ENCODE measurements at regions not wholly inside any gene's neighbourhood (a gene's known extent, or its start where the extent isn't known, plus 50 kb on each side); places are given as distances from the start of the nearest gene placed in this dataset.

DNA sequence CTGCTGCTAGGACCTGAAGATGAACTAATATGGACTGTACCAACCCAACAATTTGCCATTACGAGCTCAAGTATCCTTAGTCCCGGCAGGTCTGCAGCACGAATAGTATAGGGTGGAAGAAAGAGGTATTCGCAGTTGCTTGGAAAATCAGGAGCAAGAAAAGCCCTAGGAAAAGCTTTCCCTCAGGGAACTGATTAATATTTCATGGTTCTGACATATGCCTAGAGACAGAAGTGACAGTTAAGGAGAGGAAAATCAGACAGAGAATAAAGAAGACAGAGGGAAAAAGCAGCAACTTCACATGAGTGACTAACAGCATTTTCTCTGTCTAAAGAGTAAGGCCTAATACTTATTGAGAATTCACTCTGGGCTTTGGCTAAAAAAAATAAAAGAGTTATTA lies 602.9 kb upstream of the ATP2B1 start:
- DNase-seq (ENCODE audit: low read depth), result no peak

DNA sequence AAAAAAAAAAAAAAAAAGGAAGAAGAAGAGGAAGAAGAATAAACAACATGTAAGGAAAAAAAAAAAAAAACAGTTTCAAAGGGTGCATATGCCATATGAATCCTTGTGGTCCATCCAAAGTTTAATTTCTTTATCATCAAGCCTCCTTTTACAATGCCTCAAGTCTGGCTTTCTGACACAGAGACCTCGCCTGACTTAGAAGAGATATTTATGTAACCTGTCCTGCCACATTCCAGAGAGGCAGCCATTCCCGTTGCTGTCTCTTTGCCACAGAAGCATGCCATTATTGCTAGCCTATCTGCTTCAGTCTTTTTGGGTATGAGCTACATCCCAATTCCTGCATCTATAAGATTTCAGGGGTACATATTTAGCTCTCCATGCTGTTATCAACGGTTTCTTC lies 596.7 kb upstream of the ATP2B1 start:
- no peak for DNase-seq (ENCODE audit: low read depth)

DNA sequence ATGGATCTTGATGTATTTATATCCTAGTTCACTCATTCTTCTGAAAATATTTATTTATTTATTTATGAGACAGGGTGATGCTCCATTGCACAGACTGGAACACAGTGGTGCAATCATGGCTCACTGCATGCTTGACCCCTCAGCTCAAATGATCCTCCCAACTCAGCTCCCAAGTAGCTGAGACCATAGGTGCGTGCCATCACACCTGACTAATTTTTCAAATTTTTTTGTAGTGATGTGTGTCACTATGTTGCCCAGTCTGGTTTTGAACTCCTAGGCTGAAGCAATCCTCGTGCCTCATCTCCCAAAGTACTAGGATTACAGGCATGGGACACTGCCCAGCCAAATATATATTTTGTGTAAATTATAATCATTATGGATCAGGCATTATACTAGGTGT lies 595.6 kb upstream of the ATP2B1 start:
- no peak for DNase-seq (ENCODE audit: low read depth)

DNA sequence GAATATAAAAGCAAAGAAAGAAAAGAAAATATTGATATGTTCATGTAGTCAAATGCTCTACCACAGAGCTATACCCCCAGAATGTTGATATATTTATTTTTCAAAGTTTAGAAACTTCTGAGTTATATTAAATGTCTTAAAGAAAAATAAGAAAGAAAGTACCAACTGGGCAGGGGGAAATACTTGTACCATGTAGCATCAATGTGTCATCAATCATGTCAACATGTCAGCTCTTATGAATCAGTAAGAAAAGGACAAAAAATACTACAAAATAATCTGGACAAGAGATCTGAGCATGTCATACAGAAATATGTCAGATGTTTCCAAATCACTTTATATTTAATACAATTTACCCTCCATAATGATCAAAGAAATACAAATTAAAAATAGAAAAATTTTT lies 595.1 kb upstream of the ATP2B1 start:
- DNase-seq (ENCODE audit: low read depth), result no peak

DNA sequence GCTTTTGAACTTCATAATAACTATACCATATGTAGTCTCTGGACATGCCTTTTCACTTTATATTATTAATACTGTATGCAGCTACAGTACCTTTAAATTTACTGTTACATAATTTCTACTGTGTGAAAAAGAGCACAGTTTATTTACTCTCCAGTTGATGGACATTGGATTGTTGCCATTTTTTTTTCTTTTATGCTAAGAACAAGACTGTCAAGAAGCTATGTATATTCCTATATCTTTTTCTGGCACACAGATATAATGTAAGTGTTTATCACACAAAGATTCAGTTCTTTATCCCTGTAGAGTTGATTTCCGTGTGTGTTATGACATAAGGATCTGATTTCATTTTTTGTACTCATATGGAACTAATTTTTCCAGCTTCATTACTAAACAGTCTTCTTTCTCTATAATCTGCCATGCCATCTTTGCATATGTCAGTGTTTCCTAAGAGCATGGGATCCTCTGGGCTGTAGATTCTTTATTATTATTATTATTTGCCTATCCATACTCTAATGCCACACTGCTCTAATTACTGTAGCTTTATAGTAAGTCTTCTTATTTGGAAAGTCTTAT lies 593.0 kb upstream of the ATP2B1 start:
- no peak for DNase-seq (ENCODE audit: low read depth)

DNA sequence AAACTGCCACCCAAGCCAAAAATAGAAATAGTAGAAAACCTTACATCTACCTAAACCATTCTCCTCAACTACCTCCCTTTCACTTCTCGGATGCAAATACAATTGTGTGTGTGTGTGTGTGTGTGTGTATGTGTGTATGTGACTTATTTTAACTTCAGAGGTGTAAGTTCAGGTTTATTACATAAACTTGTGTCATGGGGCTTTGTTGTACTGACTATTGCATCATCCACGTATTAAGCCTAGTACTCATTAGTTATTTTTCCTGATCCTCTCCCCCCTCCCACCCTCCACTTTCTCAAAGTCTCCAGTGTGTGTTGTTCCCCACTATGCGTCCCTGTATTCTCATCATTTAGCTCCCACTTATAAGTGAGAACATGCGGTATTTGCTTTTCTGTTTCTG lies 592.5 kb upstream of the ATP2B1 start:
- DNase-seq (ENCODE audit: low read depth), result no peak

DNA sequence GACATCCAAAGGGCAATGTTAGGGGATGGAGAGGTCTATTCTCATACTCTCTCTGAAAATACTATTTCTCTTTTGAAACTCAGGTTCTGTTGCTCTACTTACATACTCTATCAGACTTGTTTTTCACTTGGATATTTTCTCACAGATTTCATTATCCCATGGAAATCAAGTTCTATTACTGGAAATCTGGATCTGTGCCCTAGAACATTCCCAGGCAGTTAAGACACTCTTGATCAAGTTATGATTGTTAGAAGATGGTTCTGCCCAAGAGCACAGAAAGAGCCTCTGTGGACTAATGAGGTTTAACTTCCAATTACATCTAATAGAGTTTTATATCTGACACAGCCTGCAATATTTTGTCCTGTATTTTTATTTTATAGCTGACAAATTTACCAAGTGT lies 591.0 kb upstream of the ATP2B1 start:
- DNase-seq (ENCODE audit: low read depth), result no peak

DNA sequence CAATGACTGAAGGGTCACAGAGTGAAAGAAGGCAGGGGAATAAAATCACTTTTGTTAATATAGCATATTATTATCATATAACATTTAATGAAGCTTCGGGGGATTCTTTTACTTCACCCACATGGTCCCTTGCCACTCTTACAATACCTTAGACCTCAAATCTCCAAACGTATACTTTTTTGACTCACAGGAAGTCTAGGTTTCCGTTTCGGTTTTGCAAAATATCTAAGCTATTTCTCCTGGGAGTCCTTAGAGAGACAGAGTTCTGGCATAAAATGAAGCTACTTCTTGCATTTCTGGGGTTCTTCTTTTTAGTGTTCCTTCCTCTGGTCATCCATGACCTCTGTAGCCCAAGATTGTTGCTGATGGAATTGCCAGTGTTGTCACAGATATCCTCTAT lies 590.5 kb upstream of the ATP2B1 start:
- no peak for DNase-seq (ENCODE audit: low read depth)

DNA sequence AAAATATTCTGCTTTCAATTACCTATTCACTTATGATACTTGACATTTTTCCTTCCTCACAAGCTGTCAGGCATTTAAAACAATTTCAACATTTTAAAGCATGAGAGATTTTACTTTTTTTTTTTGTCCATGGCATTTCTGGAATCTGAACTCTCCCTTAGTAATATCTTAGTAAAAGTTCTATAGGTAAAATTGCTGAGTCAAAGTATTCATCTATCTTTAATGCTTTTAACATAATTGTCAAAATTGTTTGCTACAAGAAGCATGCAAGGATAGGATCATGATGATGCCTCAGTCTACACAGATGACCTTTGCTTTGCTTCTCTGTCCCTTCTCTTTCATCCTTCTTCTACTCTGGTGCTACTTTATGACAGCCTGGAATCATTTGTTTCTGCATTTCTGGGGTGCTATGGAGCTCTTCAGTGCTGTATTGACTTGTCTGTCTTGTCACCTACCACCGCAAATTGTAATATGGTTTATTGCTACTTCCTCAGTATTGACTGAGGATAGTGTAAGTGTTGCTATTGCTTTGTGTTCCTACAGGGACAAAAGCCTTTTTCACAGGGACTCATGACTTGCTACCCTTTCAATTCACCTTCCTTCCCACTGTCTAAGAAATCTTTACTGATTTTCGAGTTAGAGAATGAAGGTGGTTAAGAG lies 589.8 kb upstream of the ATP2B1 start:
- no peak for DNase-seq (ENCODE audit: low read depth)

DNA sequence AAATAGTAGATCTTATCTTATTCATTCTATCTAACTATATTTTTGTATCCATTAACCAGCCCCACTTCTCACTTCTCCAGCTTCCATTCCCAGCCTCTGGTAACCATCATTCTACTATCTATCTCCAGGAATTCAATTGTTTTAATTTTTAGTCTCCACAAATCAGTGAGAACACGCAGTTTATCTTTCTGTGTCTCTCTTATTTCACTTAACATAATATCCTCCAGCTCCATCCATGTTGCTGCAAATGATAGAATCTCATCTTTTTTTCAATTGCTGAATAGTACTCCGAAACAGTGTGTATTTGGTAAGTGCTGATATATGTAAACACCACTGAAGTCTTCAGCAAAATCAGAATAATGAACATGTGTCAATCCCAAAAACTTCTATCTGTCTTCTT lies 587.2 kb upstream of the ATP2B1 start:
- DNase-seq (ENCODE audit: low read depth), result no peak

DNA sequence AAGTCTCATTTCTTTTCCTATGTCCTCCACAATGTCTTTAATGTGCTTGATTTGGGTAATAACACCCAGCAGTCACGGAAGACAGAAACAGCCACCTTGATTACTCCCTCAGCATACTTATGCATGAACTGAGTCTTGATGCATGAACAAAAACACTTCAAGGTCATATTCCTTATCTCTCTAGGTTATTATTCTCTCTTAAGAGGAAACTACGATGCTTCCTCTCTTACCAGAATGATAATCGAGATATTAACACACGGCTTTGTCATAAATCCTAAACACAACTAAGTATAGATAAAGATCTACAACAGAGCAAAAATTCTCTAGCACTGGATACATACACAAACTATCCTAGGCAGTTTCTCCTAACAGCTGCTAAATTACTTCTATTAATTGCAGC lies 583.5 kb upstream of the ATP2B1 start:
- DNase-seq (ENCODE audit: low read depth), result no peak

DNA sequence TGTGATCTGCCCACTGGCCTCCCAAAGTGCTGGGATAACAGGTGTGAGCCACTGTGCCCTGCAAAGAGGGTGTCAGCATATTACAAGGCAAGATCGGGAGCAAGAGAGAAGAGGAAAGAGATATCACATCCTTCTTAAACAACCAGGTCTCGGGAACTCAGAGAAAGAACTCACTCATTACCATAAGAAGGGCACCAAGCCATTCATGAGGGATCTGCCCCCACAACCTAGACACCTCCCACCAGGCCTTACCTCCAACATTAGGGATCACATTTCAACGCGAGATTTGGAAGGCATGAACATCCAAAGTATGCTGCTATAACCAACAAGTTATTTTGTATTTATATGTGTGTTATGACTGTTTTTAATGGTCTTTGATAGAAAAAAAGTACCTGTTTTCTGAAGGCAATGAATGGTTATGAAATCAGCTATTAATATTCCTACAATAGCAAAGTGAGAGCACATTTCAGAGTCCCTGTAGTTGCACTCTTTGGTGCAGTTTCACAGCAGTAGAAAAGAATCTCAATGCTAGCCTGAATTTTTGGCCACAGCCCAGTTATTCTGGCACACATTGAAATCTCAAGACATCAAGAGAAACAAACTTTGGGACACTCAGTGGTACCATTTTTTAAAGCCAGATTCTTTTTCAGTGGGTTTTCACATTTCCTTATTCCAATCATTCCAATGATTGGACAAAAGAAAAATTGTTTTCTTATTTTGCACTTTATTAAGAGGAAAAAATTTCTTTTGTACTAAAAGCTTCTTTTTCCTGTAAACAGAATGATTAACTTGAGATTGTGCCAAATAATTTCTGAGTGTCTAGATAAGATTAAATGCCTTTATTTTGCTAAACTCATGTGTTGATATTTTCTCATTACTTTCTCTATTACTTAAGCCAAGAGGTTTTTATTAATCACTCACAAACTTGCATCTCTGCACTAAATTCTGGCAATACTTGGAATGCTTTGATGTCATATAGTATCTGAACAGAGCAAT lies 582.6 kb upstream of the ATP2B1 start:
- no peak for DNase-seq (ENCODE audit: low read depth)

DNA sequence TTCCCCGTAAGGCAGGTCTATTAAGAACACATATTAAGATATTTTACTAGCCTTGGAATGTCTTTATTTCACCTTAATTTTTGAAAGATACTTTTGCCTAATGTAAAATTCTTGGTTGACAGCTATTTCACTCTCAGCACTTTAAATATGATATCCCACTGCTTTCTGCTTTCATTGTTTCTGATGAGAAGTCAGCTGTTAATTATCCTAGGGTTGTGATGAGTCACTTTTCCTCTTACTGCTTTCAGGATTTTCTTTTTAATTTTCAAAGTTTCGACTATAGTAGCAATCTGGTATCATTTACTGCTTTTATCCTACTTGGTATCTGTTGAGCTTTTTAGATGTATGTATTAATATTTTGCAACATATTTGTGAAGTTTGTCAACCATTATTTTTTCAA lies 578.9 kb upstream of the ATP2B1 start:
- no peak for DNase-seq (ENCODE audit: low read depth)

DNA sequence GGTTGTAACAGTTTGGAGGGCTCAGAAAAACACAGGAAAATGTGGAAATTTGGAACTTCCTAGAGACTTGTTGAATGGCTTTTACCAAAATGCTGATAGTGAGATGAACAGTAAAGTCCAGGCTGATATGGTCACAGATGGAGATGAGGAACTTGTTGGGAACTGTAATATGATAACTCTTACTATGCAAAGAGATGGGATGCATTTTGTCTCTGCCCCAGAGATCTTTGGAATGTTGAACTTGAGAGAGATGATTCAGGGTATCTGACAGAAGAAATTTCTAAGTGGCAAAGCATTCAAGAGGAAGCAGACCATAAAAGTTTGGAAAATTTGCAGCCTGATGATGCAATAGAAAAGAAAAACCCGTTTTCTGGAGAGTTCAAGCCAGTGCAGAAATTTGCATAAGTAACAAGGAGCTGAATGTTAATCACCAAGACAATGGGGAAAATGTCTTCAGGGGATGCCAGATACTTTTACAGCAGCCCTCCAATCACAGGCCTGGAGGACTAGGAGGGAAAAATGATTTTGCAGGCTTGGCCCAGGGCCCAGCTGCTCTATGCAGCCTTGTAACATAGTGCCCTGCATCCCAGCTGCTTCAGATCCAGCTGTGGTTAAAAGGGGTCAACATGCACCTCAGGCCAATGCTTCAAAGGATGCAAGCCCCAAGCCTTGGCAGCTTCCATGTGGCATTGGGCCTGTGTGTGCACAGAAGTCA lies 572.7 kb upstream of the ATP2B1 start:
- DNase-seq (ENCODE audit: low read depth), result no peak

DNA sequence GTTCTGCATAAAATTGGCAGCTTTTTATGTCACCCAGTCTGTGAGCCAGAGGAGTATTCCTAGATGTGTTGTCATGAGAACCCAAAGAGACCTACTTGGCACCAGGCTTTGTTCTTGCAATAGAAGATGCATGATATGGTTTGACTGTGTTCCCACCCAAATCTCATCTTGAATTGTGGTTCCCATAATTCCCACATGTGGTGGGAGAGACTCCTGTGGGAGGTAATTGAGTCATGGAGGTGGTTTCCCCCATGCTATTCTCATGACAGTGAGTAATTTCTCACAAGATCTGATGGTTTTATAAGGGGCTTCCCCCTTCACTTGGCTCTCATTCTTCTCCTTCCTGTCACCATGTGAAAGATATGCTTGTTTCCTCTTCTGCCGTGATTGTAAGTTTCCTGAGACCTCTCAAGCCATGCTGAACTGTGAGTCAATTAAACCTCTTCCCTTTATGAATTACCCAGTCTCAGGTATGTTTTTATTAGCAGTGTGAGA lies 572.0 kb upstream of the ATP2B1 start:
- no peak for DNase-seq (ENCODE audit: low read depth)

DNA sequence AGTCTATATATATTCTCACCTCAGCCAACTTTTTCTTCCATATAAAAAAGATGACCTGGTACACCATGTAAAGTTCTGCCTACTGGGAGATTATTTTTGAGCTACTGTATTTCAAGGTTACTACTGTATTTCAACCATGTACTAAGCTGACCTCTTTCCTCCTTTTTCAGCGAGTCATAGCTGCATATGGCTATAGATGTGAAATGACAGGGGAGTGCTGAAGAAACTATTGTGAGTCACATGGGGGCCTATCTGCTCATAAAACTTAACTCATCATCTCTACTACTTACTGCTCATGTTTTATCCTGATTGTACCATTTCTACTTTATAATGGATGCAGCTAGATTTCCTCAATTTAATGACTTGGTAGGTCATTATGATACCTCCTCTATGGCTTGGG lies 571.4 kb upstream of the ATP2B1 start:
- DNase-seq (ENCODE audit: low read depth), result no peak

DNA sequence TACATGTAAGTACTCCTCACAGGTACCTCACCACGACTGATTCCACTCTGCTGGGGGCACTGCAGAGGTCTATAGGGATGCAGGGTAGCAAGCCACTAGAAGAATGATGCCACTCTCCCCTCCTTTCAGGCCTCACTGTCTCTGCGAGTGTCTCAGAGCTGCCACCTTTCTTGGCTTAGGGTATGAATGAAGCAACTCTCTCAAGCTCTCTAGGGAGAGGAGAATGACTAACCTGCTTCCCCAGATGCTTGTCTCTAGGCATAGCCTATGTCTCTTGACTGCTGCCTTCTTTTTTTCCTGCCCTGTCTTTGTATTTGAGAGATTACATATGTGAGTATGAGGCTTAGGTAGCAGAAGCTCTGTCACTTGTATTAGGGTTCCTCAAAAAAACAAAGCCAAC lies 566.5 kb upstream of the ATP2B1 start:
- no peak for DNase-seq (ENCODE audit: low read depth)

DNA sequence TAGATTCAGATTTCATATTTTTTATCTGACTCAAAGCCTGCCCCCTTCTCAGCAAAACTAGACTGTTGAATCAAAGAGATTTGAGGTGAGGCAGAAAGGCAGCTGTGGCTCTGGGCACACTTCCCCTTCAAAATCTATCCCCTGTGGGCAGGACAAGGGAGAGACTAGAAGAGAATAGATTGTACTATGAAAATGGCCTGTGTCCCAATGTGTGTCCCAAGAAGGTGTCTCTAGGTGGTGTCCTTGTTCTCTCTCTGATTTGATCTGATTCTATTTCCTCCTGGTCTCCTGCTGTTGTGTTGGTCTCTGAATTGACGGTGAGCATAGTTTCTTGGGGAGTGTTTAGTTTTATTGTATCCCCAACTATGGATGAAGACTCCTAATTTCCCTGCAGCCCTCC lies 565.8 kb upstream of the ATP2B1 start:
- DNase-seq (ENCODE audit: low read depth), result no peak

DNA sequence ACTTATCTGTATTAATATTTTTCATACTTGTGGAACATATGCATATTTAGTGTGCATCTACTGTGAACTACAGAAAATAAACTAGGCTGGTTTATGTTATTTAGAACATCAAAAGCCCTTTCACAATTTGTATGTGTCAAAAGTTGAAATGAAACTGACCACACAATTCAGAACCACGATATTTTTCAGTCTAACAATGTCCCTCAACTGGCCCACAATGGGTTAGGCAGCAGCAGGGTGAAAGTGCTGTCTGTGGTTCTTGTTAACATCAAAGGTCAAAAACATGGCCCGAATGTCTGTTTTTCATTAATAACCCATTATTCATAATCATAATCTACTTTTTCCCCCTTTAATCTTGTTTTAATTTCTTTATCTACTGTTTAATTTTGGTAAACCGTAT lies 559.9 kb upstream of the ATP2B1 start:
- DNase-seq (ENCODE audit: low read depth), result no peak

DNA sequence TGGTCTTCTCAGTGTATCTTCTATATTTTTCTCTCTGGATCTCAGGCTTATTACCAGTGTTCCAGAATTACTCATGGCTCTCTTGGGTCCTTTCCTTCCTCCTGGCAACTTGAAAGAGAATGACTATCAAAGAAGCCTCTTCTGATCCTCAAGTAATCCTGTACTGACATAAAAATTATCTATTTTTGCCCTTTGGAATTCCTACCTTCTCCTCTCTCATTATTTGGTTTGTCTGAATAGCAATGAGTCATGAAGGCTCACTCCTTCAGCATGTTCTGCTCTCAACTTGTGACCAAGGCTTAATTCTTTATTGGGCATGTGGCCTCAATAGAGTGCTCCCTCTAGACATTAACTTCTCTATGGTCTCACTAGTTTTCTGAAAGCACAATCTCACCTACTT lies 553.6 kb upstream of the ATP2B1 start:
- DNase-seq (ENCODE audit: low read depth), result no peak

DNA sequence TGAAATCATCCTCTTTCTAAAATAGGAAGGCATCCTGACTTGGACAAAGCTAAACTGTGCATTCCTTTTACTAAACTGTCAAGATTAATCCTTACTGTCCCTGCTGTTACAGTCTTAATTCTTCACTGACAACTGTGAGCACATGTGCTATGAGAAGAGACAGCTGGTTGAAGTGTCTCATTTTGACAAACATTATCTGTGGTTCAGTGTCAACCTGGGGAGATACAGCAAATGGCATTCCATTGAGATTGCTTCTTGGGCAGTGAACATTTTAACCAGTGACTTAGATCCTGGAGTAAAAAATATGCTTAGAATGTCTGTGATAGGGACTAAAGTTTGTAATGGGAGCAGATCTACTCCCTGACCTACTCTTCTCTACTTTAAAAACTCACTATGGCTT lies 552.6 kb upstream of the ATP2B1 start:
- no peak for DNase-seq (ENCODE audit: low read depth)

DNA sequence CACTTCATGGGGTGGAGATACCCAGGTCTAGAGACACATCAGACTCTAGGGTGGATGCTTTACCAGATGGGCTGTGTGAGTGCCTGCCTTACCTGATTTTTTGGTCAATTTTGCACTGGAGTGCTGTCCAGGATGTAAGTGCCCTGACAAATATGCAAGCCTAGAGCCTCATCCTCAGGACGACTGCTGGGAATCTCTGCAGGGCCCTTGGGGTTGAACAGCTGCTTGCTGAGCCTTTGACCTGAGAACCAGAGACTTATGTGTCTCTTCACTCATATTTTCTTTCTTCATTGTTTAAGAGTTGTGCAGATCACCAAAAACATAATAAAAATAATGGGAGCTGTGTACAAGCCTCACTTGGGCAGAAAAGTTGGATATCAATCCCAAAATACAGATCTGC lies 551.5 kb upstream of the ATP2B1 start:
- DNase-seq (ENCODE audit: low read depth), result no peak
